Ecto neural progenitor cell (in vitro differentiated cells): ENCODE measurements at regions not wholly inside any gene's neighbourhood (a gene's known extent, or its start where the extent isn't known, plus 50 kb on each side); places are given as distances from the start of the nearest gene placed in this dataset.

Experiments used
- DNase-seq: peaks from one replicate; pipeline ENCODE4 v3.0.0-alpha.2; 2018; ENCODE audit warnings: low spot score

DNA sequence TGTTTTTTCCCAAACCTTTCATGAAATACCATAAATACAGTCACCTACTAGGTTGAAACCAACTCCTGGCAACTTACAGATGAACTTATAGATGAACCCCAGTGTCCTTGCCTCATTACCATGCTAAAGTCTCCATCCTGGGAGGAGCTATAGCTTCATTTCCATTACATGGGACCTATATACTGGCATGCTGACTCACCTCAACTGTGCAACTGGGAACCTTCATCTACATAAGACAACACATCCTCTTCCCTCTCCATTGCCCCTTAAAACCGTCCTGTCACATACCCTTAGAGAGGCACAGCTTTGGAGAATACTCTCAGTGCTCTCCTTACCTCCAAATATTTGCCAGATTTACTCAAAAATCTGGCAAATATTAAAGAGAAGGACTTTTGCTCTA lies 638.3 kb downstream of the HTR1A start:
- DNase-seq = no peak

DNA sequence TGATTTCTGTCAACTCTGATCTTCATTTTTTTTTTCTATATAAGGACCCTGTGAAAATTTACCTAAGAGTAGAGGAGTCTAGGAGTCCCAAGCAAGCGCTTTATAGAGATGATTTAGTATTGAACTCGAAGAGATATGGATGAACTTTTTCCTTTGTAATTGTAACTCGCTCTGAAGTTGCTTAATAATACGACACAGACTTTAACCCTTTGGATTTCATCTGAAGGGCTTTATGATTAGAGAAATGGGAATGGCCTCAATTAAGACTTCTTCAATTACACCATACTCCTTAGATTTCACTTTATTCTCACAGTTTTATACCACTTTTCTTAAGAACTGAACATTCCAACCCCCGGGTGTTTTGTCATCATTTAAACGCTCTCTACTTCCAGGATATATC lies 647.7 kb downstream of the HTR1A start:
- no peak for DNase-seq

- no peak for DNase-seq
Measured at GRCh38 chr5:63310644-63311043, 651.6 kb downstream of the HTR1A start.

DNA sequence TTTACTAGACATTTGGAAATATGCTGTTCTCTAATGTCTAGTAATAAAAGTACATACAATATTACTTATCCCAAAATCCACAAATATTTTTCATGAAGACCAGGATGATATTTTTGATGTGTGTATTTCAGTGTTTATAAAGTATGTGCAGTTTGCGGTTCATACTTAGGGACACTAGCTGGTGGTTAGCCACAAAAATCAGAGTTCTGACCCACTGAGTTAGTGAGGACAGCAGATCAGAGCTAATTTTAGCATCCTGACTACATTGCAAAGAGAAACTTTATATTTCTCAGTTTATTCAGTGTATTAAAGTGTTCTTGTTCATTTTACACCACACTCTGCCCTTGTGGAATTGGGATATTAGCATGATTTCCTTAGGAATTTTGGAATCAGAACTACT lies 655.3 kb downstream of the HTR1A start:
- no peak for DNase-seq

- no peak for DNase-seq
Measured at GRCh38 chr5:63293317-63293716, 668.9 kb downstream of the HTR1A start.

DNA sequence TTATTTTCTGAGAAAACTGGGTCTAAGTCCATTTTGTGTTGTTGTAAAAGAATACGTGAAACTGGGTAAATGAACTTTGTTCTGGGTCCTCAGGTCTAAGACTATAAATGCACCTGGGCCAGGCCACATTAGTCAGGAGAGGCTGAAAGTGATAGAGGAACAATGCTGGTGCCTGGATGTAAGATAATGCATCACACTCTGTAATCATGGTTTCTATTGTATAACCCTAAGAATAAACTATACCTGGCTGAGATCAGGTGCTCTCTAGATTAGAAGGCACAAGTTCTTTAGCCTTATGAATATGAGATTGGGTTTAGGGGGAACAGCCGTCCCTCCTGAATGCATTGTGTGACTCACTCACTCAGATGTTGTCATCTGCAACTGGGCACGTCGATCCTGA lies 675.5 kb downstream of the HTR1A start:
- DNase-seq = no peak

GRCh38 chr5:63263411-63263810 lies 684.8 kb downstream of the LRRC70 start:
- no peak for DNase-seq

GRCh38 chr5:63262185-63262981 lies 683.8 kb downstream of the LRRC70 start:
- no peak for DNase-seq

GRCh38 chr5:63261695-63262094 lies 683.1 kb downstream of the LRRC70 start:
- DNase-seq = no peak

GRCh38 chr5:63255594-63255993 lies 677.0 kb downstream of the LRRC70 start:
- DNase-seq = no peak

DNA sequence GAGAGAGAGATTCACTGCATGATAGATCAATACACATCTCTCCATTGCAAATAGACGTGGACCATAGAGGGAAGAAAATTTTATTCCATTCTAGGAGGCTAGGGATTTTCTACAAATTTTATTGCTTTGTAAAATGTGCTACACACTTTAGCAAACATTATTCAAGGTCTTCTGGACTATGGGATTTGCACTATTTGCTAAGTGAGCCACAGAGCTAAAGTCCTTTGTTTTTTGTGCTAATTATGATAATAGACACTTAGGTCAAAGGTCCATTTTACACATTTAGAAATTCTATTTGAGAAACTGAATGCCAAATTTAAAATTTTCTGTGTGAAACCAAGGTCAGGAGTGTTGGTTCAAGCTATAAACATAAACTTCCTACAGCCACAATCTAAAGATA lies 672.3 kb downstream of the LRRC70 start:
- DNase-seq = no peak

GRCh38 chr5:63249960-63250359 lies 671.3 kb downstream of the LRRC70 start:
- no peak for DNase-seq

DNA sequence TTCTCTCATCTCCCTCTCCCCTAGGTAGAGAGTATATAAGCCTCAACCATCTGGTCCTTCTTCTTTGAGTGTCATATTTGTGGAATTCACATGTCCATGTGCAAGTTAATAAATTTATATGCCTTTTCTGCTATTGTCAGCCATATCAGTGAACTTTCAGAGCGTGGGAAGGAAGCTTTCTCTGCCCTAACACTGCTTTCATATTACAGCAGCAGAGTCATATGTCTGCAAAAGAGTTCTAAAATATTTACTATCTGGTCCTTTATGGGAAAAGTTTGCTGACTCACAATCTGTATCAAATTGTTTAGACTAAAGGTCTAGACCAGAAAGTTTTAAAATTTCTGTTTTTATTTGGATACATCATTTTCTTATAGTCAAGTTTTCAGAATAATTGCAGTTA lies 669.0 kb downstream of the LRRC70 start:
- DNase-seq = no peak

GRCh38 chr5:63245271-63245670 lies 666.7 kb downstream of the LRRC70 start:
- no peak for DNase-seq

DNA sequence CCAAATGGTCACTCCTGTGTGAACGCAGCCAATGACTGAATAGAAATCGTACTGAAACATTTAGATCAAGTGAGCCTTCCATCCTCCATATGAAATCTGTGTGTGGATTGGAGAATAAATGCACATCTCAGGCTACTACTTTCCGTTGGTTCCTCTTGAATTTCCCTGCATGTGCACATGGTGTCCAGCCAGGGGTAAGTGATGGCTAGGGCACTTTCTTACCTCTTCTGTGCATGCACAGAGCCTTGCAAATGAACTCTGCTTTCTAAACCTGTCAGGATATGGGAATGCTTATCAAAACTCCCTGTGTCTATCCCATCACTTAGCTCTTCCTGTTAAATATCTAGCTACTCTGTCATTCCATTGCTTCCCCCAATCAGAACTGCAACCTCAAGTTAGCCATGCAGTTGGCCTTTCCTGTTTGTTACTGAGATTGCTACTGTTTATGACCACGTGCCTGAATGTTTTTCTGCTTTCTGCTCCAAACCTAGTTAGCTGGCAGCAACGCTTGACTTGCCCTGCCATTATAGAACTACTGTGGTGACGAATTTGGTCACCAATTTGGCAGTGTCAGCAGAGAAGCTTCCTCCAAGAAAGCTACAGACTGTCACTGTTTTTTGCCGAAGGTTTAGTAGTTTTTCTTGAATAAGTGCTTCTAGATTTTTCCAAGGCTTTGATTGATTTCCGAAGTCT lies 661.6 kb downstream of the LRRC70 start:
- DNase-seq = no peak

DNA sequence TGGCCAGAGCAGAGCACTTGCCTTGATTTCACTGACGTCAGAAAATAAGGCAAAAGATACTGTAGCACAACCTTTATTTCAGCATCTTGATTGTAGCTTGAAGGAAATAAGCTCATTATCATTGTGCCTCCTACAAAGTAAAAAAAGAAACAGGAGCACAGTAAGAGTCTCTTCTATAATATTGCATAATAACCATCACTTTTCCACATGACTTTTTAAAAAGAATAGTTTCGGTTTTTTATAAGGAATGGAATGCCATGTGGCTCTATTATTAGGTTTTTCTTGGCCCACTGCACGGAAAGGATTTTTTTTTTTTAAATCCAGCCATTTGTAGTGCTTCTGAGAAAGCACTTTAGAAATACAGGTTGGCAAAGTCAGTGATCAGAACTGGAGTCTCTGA lies 655.3 kb downstream of the LRRC70 start:
- DNase-seq = no peak

GRCh38 chr5:63233361-63233760 lies 654.7 kb downstream of the LRRC70 start:
- no peak for DNase-seq

GRCh38 chr5:63230754-63231153 lies 652.1 kb downstream of the LRRC70 start:
- DNase-seq = no peak

GRCh38 chr5:63228154-63228553 lies 649.5 kb downstream of the LRRC70 start:
- no peak for DNase-seq

GRCh38 chr5:63220244-63220643 lies 641.6 kb downstream of the LRRC70 start:
- DNase-seq = no peak

DNA sequence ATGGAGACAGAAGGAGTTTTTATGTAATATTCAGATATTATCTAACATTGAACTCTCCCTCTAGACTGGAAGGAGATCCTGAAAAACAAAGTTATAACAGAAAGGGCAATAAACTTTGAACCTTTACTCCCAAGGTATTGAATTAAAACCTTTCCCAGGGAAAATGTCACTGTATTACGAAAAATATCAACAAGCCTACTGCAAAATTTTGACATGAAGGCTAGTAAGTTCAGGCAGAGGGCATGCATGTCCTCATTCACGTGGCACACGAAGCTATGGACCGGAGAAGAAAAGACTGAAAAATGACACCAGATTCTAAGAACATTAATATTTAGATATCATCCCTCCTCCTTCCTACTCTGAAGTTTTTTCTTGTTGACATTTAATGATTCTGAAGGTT lies 638.8 kb downstream of the LRRC70 start:
- no peak for DNase-seq

GRCh38 chr5:63213256-63213655 lies 634.6 kb downstream of the LRRC70 start:
- no peak for DNase-seq

- DNase-seq = no peak
Measured at GRCh38 chr5:63211448-63212132, 633.0 kb downstream of the LRRC70 start.
